B cell (primary cell): ENCODE measurements at regions not wholly inside any gene's neighbourhood (a gene's known extent, or its start where the extent isn't known, plus 50 kb on each side); places are given as distances from the start of the nearest gene placed in this dataset.

Experiments
- ATAC-seq: fragments of 200-7000 bp; cut with Tn5 transposase; one replicate; pipeline ENCODE4 v1.10.0; 2021; ENCODE audit warnings: low read depth, mild to moderate bottlenecking, moderate number of reproducible peaks, moderate library complexity
- CTCF ChIA-PET: fragments of 350-600 bp; sonication (Branson Sonifier 250); formaldehyde crosslinking; loops from one replicate; lab custom pipeline; 2021; ENCODE audit warnings: antibody characterized with exemption, inconsistent platforms; lab: Charles Lee
- POLR2A ChIA-PET: fragments of 350-600 bp; sonication (Branson Sonifier 250); formaldehyde crosslinking; loops from one replicate; lab custom pipeline; 2021; ENCODE audit warnings: antibody characterized with exemption; lab: Charles Lee
- DNase-seq: peaks from one replicate; pipeline ENCODE4 v3.0.0; 2013
- H2AFZ ChIP-seq: 2 replicates; pipeline ENCODE4 v1.6.1; 2012; ENCODE audit warnings: mild to moderate bottlenecking, low read depth, low read length; ENCODE audit not compliant: insufficient read depth, poor library complexity, severe bottlenecking
- H3K27ac ChIP-seq, 2 donors: 1 replicate in 1 of 2; 2 replicates in 1 of 2; pipeline ENCODE4 v1.5.1; 2012 to 2013; ENCODE audit warnings: low read length in 2 of 2, mild to moderate bottlenecking in 2 of 2, moderate library complexity in 1 of 2
- H3K27me3 ChIP-seq, 4 experiments: fragments of 200-600 bp in 1 of 4; sonication (generic) in 1 of 4; replicated peaks in 1 of 4; 1 replicate in 2 of 4; 2 replicates in 2 of 4; pipeline versions ENCODE4 v1.6.1 to v1.7.0; 2013 to 2016; ENCODE audit warnings: low read length in 3 of 4, mild to moderate bottlenecking in 2 of 4, mixed read lengths in 1 of 4, moderate library complexity in 1 of 4; ENCODE audit not compliant: insufficient read depth in 4 of 4, control insufficient read depth in 3 of 4; ENCODE audit errors: control extremely low read depth in 1 of 4
- H3K36me3 ChIP-seq, 2 experiments: replicated peaks in 1 of 2; 1 replicate in 1 of 2; 2 replicates in 1 of 2; pipeline versions ENCODE4 v1.6.1 to v1.7.1; 2013; ENCODE audit warnings: low read length in 1 of 2; ENCODE audit not compliant: insufficient read depth in 2 of 2, control insufficient read depth in 1 of 2; ENCODE audit errors: control extremely low read depth in 1 of 2, extremely low read depth in 1 of 2
- H3K4me1 ChIP-seq, 2 donors: fragments of 200-600 bp in 1 of 2; sonication (generic) in 1 of 2; 1 replicate in 1 of 2; 2 replicates in 1 of 2; pipeline versions ENCODE4 v1.5.1 to v1.6.1; 2013 to 2017; ENCODE audit warnings: low read length in 2 of 2; ENCODE audit not compliant: control insufficient read depth in 2 of 2, insufficient read depth in 2 of 2
- H3K4me2 ChIP-seq: replicated peaks from 2 replicates; pipeline ENCODE3; 2012; ENCODE audit warnings: mild to moderate bottlenecking, low read depth, low read length; ENCODE audit not compliant: poor library complexity, severe bottlenecking
- H3K4me3 ChIP-seq, 5 experiments: fragments of 200-600 bp in 1 of 5; sonication (generic) in 1 of 5; 1 replicate in 3 of 5; 2 replicates in 2 of 5; pipeline versions ENCODE4 v1.5.1 to v1.7.0; 2011 to 2016; ENCODE audit warnings: low read length in 4 of 5, mild to moderate bottlenecking in 4 of 5, low read depth in 2 of 5, control low read depth in 1 of 5, moderate library complexity in 1 of 5; ENCODE audit not compliant: insufficient read depth in 1 of 5; ENCODE audit errors: control extremely low read depth in 1 of 5, extremely low read depth in 1 of 5
- H3K79me2 ChIP-seq: fragments of 200-600 bp; sonication (generic); one replicate; pipeline ENCODE4 v1.6.0; 2016; ENCODE audit warnings: low read length; ENCODE audit not compliant: control insufficient read depth, insufficient read depth
- H3K9ac ChIP-seq: fragments of 200-600 bp; sonication (generic); 2 replicates; pipeline ENCODE4 v1.6.1; 2017; ENCODE audit warnings: mild to moderate bottlenecking, low read length, moderate library complexity
- H3K9me3 ChIP-seq, 3 donors: one replicate each; pipeline versions ENCODE4 v1.6.1 to v1.7.1; 2013; ENCODE audit warnings: low read length in 2 of 3; ENCODE audit not compliant: control insufficient read depth in 2 of 3, insufficient read depth in 1 of 3; ENCODE audit errors: control extremely low read depth in 1 of 3
- H4K20me1 ChIP-seq: 2 replicates; pipeline ENCODE4 v1.6.0; 2012; ENCODE audit warnings: mild to moderate bottlenecking, low read length; ENCODE audit not compliant: insufficient read depth, control insufficient read depth, poor library complexity, severe bottlenecking
- H3K27ac Mint-ChIP-seq: one replicate; pipeline ENCODE4 v1.8.0; 2021; ENCODE audit warnings: mixed read lengths
- H3K27me3 Mint-ChIP-seq: one replicate; pipeline ENCODE4 v1.8.0; 2021; ENCODE audit warnings: mixed read lengths
- H3K4me1 Mint-ChIP-seq: one replicate; pipeline ENCODE4 v1.8.0; 2021; ENCODE audit warnings: mixed read lengths
- H3K4me3 Mint-ChIP-seq: one replicate; pipeline ENCODE4 v1.8.0; 2021; ENCODE audit warnings: mixed read lengths
- H3K9me3 Mint-ChIP-seq: one replicate; pipeline ENCODE4 v1.8.0; 2022; ENCODE audit warnings: mixed read lengths; ENCODE audit not compliant: insufficient read depth
- CTCF ChIP-seq: fragments of 200-600 bp; IDR thresholded peaks from one replicate; pipeline ENCODE4 v1.8.0; 2022; ENCODE audit warnings: antibody characterized with exemption, mild to moderate bottlenecking
- EZH2 ChIP-seq: IDR thresholded peaks from 2 replicates; pipeline ENCODE4 v1.6.1; 2012; ENCODE audit warnings: borderline replicate concordance, low read depth, mild to moderate bottlenecking, moderate library complexity, low read length; ENCODE audit not compliant: insufficient read depth, poor library complexity, severe bottlenecking
- WGBS: methylation state at CpG from one replicate; pipeline ENCODE4 v1.1.5; 2013; ENCODE audit warnings: missing lambda C conversion rate; ENCODE audit not compliant: insufficient coverage; 5-methylcytosine and 5-hydroxymethylcytosine counted together
- intact Hi-C: fragments of 100-400 bp; cut with micrococcal nuclease; formaldehyde crosslinking; loops from one replicate; pipeline ENCODE4 v1.10.0; 2022

- H3K4me1 Mint-ChIP-seq = no peaks in the 10 kb centered on the region
Observed at GRCh38 chr1:30476476-30476875, 246.9 kb downstream of the MATN1 start.

GRCh38 chr1:30475966-30476365, 247.4 kb downstream of the MATN1 start:
- peaks cover 3% of the 10 kb centered on the region for H3K9me3 Mint-ChIP-seq
- 71% methylated on average over 6 of the region's 6 CpGs for WGBS
- TF ChIP-seq EZH2 (no peak), CTCF (no peak)
- CTCF ChIA-PET = no interaction called here
- Histone ChIP-seq H2AFZ (no peak overlapping the region), H3K36me3 (no peaks in the 10 kb centered on the region), H3K9me3 (peaks cover 0 to 17% (median 5%) of the 10 kb centered on the region in 3 donors), H3K4me3 (no peak overlapping the region), H3K27me3 (no peaks in the 10 kb centered on the region), H3K4me1 (no peaks in the 10 kb centered on the region), H3K27ac (no peak overlapping the region), H3K79me2 (no peaks in the 10 kb centered on the region), H3K9ac (no peak overlapping the region), H3K4me2 (no peak overlapping the region), H4K20me1 (no peaks in the 10 kb centered on the region)
- no peak overlapping the region for H3K27ac Mint-ChIP-seq
- H3K4me3 Mint-ChIP-seq = no peak overlapping the region
- DNase-seq (no peak), ATAC-seq (no peak)
- H3K27me3 Mint-ChIP-seq = no peaks in the 10 kb centered on the region
- no peaks in the 10 kb centered on the region for H3K4me1 Mint-ChIP-seq
- intact Hi-C loops = no loop called here
- POLR2A ChIA-PET = no interaction called here

More at GRCh38 chr1:30476476-30476875, 246.9 kb downstream of the MATN1 start:
- H3K4me3 ChIP-seq = no peak overlapping the region
- H2AFZ ChIP-seq = no peak overlapping the region
- ChIA-PET POLR2A (no interaction called here), CTCF (no interaction called here)
- H3K9me3 ChIP-seq = peaks cover 0 to 22% (median 10%) of the 10 kb centered on the region in 3 donors
- DNase-seq (no peak), ATAC-seq (no peak)
- Mint-ChIP-seq H3K4me3 (no peak overlapping the region), H3K9me3 (peaks cover 3% of the 10 kb centered on the region), H3K27ac (no peak overlapping the region), H3K27me3 (no peaks in the 10 kb centered on the region)
- WGBS = 54% methylated on average over 6 of the region's 6 CpGs
- H3K27ac ChIP-seq = no peak overlapping the region
- no peak overlapping the region for H3K9ac ChIP-seq
- H3K4me2 ChIP-seq = no peak overlapping the region
- H4K20me1 ChIP-seq = no peaks in the 10 kb centered on the region
- intact Hi-C loops = no loop called here
- no peaks in the 10 kb centered on the region for H3K36me3 ChIP-seq
- no peaks in the 10 kb centered on the region for H3K27me3 ChIP-seq
- H3K79me2 ChIP-seq = no peaks in the 10 kb centered on the region
- no peaks in the 10 kb centered on the region for H3K4me1 ChIP-seq
- TF ChIP-seq CTCF = no peak
- TF ChIP-seq EZH2 = no peak
